ENCODE measurements at regions not wholly inside any gene's neighbourhood (a gene's known extent, or its start where the extent isn't known, plus 50 kb on each side); places are given as distances from the start of the nearest gene placed in this dataset.

DNA sequence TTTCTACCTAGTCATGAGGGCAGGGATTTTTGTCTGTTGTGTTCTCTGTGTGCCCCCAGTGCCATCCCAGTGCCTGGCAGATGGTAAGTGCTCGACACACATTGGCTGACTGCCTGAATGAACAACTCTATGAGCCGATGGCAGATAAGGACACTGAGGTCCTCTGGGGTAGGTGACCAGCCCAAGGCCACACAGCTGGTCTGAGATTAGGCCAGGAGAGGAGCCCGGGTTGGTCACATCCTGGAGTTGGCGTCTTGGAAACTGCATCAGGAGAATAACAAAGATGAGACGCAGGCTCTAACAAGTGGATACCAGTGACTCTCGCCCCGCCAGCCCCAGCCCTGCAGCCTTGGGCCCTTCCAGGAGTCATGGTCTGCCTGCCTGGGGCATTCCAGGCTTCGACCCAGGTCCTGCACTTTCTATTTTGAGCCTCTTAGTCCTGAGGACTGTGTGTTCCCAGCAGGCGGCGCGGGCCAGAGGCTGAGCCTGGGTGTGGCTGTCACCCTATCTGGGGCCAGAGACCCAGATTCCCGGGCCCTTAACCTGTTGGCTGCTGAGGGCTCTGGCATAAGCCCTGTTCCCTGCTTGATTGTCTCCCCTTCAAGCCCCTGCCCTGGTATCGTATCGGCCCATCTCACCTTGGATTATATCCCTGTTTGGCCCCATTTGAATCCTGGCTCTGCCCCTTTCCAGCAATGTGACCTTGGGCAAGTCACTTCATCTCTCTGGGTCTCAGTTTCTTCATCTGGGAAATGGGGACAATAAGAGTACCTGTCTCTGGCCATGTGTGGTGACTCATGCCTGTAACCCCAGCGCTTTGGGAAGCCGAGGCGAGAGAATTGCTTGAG is 88.3 kb downstream of the CEBPB start:
- Histone ChIP-seq H3K36me3 (no peaks in the 10 kb centered on the region), H3K9me3 (no peaks in the 10 kb centered on the region), H3K27me3 (no peaks in the 10 kb centered on the region), H3K4me1 (peaks cover 0 to 24% (median 12%) of the 10 kb centered on the region in 4 donors), H3K27ac (peak overlapping the region; percentile 44 to 63 (median 59)), H3K4me3 (no peak overlapping the region)
- intact Hi-C loops (cut with DNase I) = no loop called here
- ATAC-seq (peak; percentile 66 to 79 (median 71)), DNase-seq (peak; percentile 85 to 88 (median 86))
- TF ChIP-seq CTCF (IDR thresholded peaks at IDR 0.05) = peak; percentile 38 to 54 (median 52)
- TF ChIP-seq POLR2A (IDR thresholded peaks at IDR 0.05) = no peak
- 60% methylated on average over 7 of the region's 17 CpGs for WGBS (ENCODE audit: insufficient coverage, low coverage, low lambda C conversion rate, missing lambda C conversion rate)

- no peaks in the 10 kb centered on the region for H3K36me3 ChIP-seq
- DNase-seq (peak in 1 of 3 donors; percentile 30), ATAC-seq (no peak)
- peaks cover 0 to 33% (median 14%) of the 10 kb centered on the region in 4 donors for H3K4me1 ChIP-seq
- H3K27ac ChIP-seq = no peak overlapping the region
- no peaks in the 10 kb centered on the region for H3K27me3 ChIP-seq
- no peaks in the 10 kb centered on the region for H3K9me3 ChIP-seq
- no peak overlapping the region for H3K4me3 ChIP-seq
- no peak for TF ChIP-seq POLR2A (IDR thresholded peaks at IDR 0.05)
- TF ChIP-seq CTCF (IDR thresholded peaks at IDR 0.05) = no peak
- intact Hi-C loops (cut with DNase I) = no loop called here
- 65% methylated on average over 6 of the region's 8 CpGs for WGBS (ENCODE audit: insufficient coverage, low coverage, low lambda C conversion rate, missing lambda C conversion rate)
These were observed 89.6 kb downstream of the CEBPB start for GRCh38 chr20:50279988-50280850.

GRCh38 chr20:50280851-50281655 is 90.4 kb downstream of the CEBPB start:
- H3K4me1 ChIP-seq = peaks cover 0 to 33% (median 16%) of the 10 kb centered on the region in 4 donors
- DNase-seq = peak in 1 of 3 donors; percentile 3

More at GRCh38 chr20:50280851-50281655, 90.4 kb downstream of the CEBPB start:
- no peak for ATAC-seq
- intact Hi-C loops (cut with DNase I) = no loop called here
- TF ChIP-seq POLR2A (IDR thresholded peaks at IDR 0.05) = no peak
- TF ChIP-seq CTCF (IDR thresholded peaks at IDR 0.05) = no peak
- no peak overlapping the region for H3K27ac ChIP-seq
- no peaks in the 10 kb centered on the region for H3K27me3 ChIP-seq
- no peaks in the 10 kb centered on the region for H3K9me3 ChIP-seq
- 68% methylated on average over 5 of the region's 9 CpGs for WGBS (ENCODE audit: insufficient coverage, low coverage, low lambda C conversion rate, missing lambda C conversion rate)
- H3K36me3 ChIP-seq = no peaks in the 10 kb centered on the region
- H3K4me3 ChIP-seq = no peak overlapping the region

Measured in right lobe of liver (tissue), 6 donors.